Dermis blood vessel endothelial cell (primary cell): ENCODE measurements at regions not wholly inside any gene's neighbourhood (a gene's known extent, or its start where the extent isn't known, plus 50 kb on each side); places are given as distances from the start of the nearest gene placed in this dataset.

ENCODE experiments used
- DNase-seq: peaks from one replicate; pipeline ENCODE4 v3.0.0; 2010

GRCh38 chr2:149735237-149735958 is 147.8 kb upstream of the MMADHC start:
- peak; percentile 25 for DNase-seq

DNA sequence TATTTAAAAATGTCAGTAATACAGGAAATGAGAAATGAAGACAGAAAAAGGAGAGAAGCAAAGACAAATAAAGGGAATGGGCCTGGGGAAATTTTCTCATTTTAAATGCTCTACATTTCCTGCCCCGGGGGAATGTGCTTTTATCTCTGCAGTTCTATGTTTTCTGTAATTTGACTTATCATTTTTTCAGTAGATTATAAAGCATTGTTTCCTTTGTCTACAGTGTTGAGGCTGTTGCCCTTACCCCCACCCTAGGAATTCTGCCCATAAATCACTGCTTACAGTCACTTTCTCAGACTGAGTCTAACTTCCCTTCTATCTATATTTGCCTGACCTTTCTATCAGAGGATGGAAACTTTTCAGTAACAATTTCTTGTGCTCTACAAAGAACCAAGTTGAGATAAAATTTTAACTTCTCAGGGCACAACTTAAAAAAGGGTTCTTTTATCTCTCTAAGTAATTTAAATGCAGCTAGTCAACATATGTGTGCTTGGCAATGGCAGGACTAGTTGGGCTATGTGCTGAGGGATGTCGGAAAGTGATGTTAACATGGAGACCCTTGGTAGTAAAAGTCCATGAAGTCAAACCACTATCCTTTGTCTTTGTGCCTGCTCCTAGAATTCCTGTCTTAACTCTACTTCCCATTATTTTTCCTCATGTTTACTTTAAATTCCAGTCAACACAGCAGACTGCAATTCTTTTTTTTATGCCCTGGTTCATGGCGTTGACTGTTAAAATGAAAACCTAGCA is 146.5 kb upstream of the MMADHC start:
- peak; percentile 79 for DNase-seq

DNA sequence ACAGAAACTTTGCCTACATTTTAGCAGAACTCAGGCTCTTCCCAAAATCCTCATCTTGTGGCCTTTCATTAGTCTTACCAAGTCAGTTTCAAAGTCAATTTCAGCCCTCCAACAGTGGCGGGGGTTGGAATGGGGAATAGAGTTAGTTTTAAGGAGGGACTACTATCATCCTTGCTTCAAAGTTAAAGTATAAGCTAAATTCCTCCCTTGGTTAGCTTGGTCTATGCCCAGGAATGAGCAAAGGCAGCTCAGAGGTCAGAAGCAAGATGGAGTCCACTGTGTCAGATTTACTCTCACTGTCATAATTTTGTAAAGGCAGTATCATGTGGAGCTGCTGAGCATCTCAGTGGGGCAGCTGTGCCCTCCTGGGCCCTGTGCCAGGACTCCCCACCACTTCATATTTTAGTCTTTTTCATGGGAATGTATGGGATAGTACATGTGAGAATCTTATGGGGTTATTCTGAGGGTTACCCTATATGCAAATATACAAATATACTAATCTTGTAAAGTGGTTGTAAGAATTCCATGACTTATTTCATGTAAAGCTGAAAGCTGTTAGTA is 145.2 kb upstream of the MMADHC start:
- DNase-seq: no peak

GRCh38 chr2:149732001-149732685 is 144.6 kb upstream of the MMADHC start:
- DNase-seq: no peak

GRCh38 chr2:149731079-149731478 is 143.5 kb upstream of the MMADHC start:
- DNase-seq: no peak

DNA sequence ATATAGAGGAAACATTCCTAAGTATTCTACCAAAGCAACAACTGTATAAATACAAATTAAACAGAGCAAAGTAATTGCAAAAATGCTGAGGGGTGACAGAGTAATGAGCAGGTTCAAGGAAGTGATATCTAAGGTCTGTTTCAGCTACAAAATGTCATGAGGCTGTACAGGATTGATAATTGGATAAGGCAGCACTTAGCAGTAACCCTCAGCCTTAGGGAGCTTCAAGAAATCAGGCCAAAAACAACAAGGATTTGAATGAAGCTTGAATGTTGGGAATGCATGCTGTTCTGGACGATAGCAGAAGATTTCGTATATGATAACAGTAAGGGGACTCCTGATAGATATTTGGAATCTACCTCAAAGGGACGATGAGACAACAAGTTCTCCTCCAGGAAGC is 142.0 kb upstream of the MMADHC start:
- DNase-seq: peak; percentile 18

- no peak for DNase-seq
Observed at GRCh38 chr2:149727927-149728326, 140.4 kb upstream of the MMADHC start.

GRCh38 chr2:149725234-149725633 is 137.7 kb upstream of the MMADHC start:
- DNase-seq: no peak

- DNase-seq: no peak
Observed at GRCh38 chr2:149724091-149724490, 136.5 kb upstream of the MMADHC start.

GRCh38 chr2:149720615-149721014 is 133.0 kb upstream of the MMADHC start:
- no peak for DNase-seq

GRCh38 chr2:149719695-149720094 is 132.1 kb upstream of the MMADHC start:
- no peak for DNase-seq

GRCh38 chr2:149716687-149717086 is 129.1 kb upstream of the MMADHC start:
- no peak for DNase-seq

GRCh38 chr2:149715894-149716293 is 128.3 kb upstream of the MMADHC start:
- DNase-seq: no peak

- DNase-seq: peak; percentile 65
Observed at GRCh38 chr2:149715005-149715592, 127.5 kb upstream of the MMADHC start.

DNA sequence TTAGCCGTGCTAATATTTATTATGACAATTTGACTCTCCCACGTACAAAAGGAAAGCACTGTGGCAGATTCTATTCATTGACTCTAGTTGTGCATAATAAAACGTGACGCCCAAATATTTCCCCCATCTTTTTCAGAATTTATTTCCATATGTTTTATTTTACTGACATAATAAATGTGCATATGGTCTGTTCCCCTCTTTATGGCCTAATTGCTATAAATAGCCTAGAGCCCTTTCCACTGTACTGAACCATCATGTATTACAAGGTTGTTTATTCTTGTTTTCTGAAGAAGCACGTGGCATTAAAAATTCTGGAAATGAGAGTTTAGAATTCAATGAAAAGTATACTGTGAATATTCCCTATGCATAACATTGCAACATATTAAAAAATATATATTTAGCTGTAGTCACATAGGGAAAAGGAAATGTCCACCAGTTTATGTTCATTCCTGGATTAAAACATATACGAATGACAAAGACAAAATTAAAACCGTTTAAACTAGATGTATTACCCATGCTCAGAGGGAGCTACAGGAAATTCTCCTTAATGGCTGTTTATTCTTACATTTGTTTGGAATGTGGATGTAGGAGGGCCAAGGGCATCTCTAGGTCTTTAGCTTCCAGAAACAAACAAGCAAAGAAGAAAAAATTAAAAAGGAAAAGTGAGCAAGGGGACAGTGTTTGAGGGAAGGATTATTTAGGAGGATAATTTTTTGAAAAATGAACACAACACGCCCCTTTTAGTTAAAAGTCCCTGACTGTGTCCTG is 122.1 kb upstream of the MMADHC start:
- no peak for DNase-seq

GRCh38 chr2:149703281-149703680 is 115.7 kb upstream of the MMADHC start:
- peak; percentile 65 for DNase-seq

DNA sequence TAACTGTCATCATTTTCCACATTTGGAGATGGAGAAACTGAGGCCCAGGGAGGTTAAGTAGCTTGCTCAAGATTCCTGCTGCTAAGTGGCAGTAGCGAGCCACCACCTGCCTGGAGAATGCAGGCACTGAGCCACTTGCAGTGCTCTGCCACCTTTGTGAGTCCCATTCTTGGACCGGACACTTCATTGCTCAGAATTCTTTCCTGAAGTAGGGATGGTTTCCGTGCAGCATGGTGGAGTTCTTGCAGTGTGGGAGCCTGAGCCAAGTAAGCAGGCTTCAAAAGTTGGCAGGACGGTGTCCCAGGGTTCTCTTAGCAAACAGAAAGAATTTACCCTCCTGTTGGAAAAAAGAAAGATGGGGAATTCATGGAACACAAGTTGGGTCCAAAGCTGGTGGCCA is 115.0 kb upstream of the MMADHC start:
- DNase-seq: no peak

GRCh38 chr2:149701241-149701640 is 113.7 kb upstream of the MMADHC start:
- DNase-seq: no peak

DNA sequence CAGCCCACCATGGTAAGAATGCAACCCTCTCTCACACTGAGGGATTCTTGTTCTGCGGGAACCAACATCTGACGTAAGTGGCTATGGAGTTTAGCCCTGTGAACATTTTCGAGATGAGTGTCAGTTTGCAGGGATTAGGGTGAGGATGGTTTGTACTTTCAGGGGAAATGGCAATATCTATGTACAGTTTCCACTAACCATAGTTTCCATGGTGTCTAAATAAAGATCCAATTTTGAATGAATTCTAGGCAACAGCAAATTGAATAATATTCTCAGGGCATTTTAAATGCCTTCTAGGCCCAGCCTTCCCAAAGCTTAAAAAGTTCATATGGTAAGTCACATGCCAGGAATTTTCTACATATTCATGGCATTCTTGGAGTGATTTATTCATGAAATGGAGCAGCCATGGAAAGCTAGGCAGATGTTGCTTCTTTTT is 105.4 kb upstream of the MMADHC start:
- DNase-seq: no peak

GRCh38 chr2:149690825-149691224 is 103.2 kb upstream of the MMADHC start:
- DNase-seq: no peak

GRCh38 chr2:149687052-149687427 is 99.5 kb upstream of the MMADHC start:
- DNase-seq: no peak
